ENCODE measurements at regions not wholly inside any gene's neighbourhood (a gene's known extent, or its start where the extent isn't known, plus 50 kb on each side); places are given as distances from the start of the nearest gene placed in this dataset.
"Not testable (repeated sequence)": the region's sequence is repeated elsewhere in the genome, so short reads cannot be mapped to it uniquely, and the experiment has no call there.

DNA sequence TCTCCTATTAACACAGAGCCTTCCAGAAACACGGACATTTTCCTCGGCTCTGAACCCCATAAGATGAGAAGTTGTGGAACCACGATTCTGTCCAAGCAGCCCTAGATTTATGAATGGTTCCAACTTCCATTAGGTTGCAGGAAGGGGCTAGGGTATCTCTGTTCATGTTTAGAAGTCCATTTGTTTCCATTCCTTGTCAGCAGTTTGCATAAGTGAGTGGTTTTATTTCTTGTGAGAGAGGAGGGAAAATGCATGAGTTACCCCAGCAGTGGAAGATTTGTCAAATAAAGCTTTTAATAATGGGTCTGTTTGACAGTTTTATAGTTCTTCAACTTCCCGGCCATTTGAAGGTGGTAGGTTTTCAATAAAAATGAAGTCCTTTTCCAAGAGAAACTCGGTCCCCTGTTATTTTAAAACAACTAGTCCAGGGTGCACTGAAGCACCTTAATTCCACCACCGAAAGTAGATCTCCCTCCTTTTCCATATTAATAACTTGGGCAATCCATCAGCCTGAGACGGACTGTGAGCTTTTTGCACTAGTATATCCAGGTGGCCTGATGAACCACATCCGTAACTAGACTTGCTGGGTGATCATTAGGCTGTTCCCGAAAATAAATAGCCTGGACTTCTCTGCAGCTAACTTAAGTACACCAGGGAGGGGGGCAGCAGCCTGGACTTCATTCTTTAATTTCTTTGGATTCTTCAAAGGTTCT is 181.3 kb downstream of the TMEM114 start:
- no peak for DNase-seq (ENCODE audit: low spot score in 2 of 2)
- TF ChIP-seq, protein P1, sequence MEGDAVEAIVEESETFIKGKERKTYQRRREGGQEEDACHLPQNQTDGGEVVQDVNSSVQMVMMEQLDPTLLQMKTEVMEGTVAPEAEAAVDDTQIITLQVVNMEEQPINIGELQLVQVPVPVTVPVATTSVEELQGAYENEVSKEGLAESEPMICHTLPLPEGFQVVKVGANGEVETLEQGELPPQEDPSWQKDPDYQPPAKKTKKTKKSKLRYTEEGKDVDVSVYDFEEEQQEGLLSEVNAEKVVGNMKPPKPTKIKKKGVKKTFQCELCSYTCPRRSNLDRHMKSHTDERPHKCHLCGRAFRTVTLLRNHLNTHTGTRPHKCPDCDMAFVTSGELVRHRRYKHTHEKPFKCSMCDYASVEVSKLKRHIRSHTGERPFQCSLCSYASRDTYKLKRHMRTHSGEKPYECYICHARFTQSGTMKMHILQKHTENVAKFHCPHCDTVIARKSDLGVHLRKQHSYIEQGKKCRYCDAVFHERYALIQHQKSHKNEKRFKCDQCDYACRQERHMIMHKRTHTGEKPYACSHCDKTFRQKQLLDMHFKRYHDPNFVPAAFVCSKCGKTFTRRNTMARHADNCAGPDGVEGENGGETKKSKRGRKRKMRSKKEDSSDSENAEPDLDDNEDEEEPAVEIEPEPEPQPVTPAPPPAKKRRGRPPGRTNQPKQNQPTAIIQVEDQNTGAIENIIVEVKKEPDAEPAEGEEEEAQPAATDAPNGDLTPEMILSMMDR (IDR thresholded peaks at IDR 0.05) = no peak
- intact Hi-C loops (cut with DNase I) = no loop called here

DNA sequence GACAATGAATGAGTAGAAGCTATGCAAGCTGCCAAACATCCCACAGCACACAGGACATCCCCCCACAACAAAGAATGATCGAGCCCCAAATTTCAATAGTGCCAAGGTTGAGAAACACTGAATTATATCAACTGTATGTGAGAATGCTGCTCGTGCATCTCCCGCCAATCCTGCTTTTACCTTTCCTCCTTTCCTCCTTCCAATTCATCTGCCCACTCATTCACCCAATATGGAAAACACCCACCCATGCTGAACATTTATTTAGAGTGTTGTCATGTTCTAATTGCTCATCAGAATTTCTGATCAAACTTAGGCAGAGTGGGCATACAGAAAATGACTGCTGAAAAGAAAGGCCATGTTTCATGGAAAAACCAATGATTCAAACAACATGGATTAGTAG is 183.0 kb downstream of the TMEM114 start:
- no peak for DNase-seq (ENCODE audit: low spot score in 2 of 2)
- no peak overlapping the region for H3K27ac ChIP-seq

More for the DNA sequence above, 181.3 kb downstream of the TMEM114 start:
- no peak overlapping the region for H3K27ac ChIP-seq
- H3K4me3 ChIP-seq = no peak overlapping the region
- H3K4me1 ChIP-seq = no peaks in the 10 kb centered on the region
- H3K9me3 ChIP-seq = no peaks in the 10 kb centered on the region
- H3K36me3 ChIP-seq = no peaks in the 10 kb centered on the region
- no peaks in the 10 kb centered on the region for H3K27me3 ChIP-seq

DNA sequence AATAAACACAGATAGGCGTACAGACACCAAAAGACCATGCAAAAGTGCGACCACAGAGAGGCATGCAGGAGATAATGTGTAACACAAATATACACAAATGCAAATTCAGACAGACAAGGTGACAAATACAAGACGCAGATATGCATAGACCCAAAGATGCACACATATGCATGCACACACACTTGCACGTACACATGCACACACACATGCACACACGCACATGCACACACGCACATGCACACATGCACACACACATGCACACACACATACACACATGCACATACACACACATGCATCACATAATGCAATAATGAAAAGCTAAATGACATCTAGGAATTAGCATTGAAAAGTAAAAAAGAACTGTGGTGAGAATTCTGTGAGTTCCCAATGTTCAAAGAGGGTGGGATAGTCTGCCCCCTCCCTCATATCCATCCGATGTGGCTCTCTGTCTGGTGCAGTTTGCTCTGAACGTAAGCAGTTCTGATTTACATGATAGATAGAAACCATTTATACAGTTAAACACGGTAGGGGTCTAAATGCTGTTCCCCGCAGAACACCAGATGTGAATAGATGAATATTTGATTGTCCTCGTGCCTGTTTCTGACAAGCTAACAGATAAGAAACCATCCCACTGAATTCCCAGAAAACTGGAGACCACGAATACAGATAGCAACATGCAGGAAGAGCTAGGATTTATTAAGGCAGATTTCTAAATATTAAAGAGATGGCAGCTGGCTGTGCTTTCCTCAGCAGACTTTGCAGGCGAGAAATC is 186.1 kb downstream of the TMEM114 start:
- no peak for DNase-seq (ENCODE audit: low spot score in 2 of 2)
- Histone ChIP-seq H3K4me1 (no peaks in the 10 kb centered on the region), H3K9me3 (no peaks in the 10 kb centered on the region), H3K4me3 (no peak overlapping the region), H3K36me3 (no peaks in the 10 kb centered on the region), H3K27ac (no peak overlapping the region), H3K27me3 (no peaks in the 10 kb centered on the region)
- TF ChIP-seq, protein P1 (IDR thresholded peaks at IDR 0.05) = no peak
- intact Hi-C loops (cut with DNase I) = no loop called here

More for the DNA sequence above, 183.0 kb downstream of the TMEM114 start:
- Histone ChIP-seq H3K4me3 (no peak overlapping the region), H3K9me3 (no peaks in the 10 kb centered on the region), H3K4me1 (no peaks in the 10 kb centered on the region), H3K36me3 (no peaks in the 10 kb centered on the region), H3K27me3 (no peaks in the 10 kb centered on the region)
- intact Hi-C loops (cut with DNase I) = no loop called here
- TF ChIP-seq, protein P1 (IDR thresholded peaks at IDR 0.05) = no peak

DNA sequence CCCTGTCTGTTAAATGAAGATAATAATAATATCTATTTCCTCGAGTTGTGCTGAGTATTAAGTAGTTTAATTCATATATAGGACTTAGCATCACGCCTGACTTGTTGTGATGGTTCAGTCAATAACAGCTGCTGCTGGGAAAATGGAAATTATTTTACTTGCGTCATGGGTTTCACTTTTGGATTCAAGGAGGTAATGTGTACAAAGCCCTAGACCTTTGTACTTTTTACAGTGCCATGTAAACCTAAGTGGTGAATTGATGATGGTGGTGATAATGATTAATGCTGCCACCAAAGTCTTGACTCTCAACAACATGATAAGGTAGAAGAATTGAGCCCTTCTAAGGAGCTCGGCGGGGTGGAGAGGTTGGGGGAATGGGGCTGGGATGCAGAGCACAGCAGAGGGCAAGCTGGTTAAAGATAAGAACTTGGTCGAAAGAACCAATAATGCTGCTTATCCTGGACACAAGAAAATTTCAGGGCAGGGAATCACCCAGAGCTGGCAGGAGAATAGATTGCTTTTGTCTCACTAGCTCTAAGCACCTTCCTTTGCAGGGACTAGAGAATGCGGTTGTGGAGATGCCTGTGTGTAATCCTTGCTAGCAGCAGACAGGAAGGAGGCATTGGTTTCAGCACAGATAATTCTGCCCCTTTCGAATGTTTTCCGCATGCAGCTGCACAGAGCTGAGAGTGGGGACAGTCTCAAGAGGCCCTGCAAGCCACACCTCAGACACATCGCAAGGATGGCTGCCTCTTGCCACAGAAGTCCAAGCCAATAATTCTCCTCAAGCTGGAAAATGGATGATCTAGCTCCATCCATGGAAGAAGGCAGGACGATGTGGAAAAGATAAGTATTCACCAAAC is 187.1 kb downstream of the TMEM114 start:
- Histone ChIP-seq H3K27ac (no peak overlapping the region), H3K27me3 (no peaks in the 10 kb centered on the region), H3K9me3 (no peaks in the 10 kb centered on the region), H3K4me1 (no peaks in the 10 kb centered on the region), H3K36me3 (no peaks in the 10 kb centered on the region), H3K4me3 (no peak overlapping the region)
- TF ChIP-seq, protein P1 (IDR thresholded peaks at IDR 0.05) = no peak
- no peak for DNase-seq (ENCODE audit: low spot score in 2 of 2)
- intact Hi-C loops (cut with DNase I) = no loop called here

DNA sequence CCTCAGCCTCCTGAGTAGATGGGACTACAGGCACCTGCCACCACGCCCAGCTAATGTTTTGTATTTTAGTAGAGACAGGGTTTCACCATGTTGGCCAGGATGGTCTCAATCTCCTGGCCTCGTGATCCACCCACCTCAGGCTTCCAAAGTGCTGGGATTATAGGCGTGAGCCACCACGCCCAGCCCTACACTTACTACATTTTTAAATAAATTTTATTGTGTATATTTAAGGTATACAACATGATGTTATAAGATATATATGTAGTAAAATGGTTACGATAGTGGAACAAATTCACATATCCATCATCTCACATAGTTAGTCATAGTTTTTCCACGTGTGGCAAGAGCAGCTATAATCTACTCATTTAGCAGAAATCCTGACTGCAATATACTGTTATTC is 189.6 kb downstream of the TMEM114 start:
- H3K9me3 ChIP-seq; H3K36me3 ChIP-seq; H3K27ac ChIP-seq; H3K4me1 ChIP-seq; H3K27me3 ChIP-seq; intact Hi-C loops (cut with DNase I); DNase-seq (ENCODE audit: low spot score in 2 of 2); H3K4me3 ChIP-seq: not testable (repeated sequence)
